ENCODE measurements at regions not wholly inside any gene's neighbourhood (a gene's known extent, or its start where the extent isn't known, plus 50 kb on each side); places are given as distances from the start of the nearest gene placed in this dataset.

- no peak for TF ChIP-seq CTCF (IDR thresholded peaks at IDR 0.05; ENCODE audit: low read depth, low read length)
- no peak for DNase-seq (ENCODE audit: extremely low read depth, low read depth)
Observed at GRCh38 chr2:239682518-239682917, 281.7 kb upstream of the HDAC4 start.

- TF ChIP-seq CTCF (IDR thresholded peaks at IDR 0.05; ENCODE audit: low read depth, low read length): no peak
- no peak for DNase-seq (ENCODE audit: extremely low read depth, low read depth)
Observed at GRCh38 chr2:239679755-239680154, 278.9 kb upstream of the HDAC4 start.

DNA sequence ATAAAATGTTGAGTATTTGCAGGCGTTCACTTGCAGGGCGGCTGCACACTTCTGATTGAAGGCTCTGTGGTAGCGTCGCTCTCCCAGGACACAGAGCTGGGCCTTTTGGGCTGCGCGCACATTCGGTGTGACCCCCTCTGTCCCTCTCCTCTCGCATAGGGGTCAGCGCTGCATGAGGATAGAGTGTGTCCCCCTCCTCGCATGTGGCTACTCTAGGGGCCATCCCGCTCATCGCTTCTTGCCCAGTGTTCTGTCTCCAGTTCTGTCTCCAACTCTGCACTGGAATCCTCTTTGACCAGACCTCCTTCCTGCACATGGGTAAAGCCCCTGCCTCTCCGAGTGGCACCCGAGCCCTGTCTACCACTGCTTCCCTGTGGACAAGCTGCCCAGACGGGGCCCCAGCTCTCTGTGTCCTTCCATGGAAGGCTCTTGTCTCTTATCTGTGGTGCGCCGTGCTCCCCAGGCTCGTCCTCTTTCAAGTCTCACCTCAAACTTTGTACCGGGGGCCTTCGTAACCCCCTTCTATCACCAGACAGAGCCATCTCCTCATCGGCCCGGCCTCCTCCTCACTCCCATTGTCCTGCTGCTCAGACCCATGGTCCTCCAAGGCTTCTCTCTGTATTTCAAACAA is 278.0 kb upstream of the HDAC4 start:
- no peak for DNase-seq (ENCODE audit: extremely low read depth, low read depth)
- no peak for TF ChIP-seq CTCF (IDR thresholded peaks at IDR 0.05; ENCODE audit: low read depth, low read length)

DNA sequence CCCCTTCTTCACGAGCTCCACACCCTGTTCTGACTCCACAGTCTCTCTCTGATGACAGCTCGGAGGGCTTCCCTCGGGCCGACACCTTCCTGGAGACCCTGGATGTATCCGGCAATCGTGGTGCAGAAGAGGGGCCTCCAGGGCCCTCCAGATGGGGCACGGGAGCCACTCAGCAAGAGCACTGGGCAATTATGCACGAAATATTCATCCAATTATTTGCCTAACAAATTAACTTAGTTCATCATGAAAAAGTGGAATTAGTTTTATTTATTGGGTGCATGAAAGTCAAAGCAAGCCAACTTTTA is 277.3 kb upstream of the HDAC4 start:
- TF ChIP-seq CTCF (IDR thresholded peaks at IDR 0.05; ENCODE audit: low read depth, low read length): no peak
- DNase-seq (ENCODE audit: extremely low read depth, low read depth): no peak

DNA sequence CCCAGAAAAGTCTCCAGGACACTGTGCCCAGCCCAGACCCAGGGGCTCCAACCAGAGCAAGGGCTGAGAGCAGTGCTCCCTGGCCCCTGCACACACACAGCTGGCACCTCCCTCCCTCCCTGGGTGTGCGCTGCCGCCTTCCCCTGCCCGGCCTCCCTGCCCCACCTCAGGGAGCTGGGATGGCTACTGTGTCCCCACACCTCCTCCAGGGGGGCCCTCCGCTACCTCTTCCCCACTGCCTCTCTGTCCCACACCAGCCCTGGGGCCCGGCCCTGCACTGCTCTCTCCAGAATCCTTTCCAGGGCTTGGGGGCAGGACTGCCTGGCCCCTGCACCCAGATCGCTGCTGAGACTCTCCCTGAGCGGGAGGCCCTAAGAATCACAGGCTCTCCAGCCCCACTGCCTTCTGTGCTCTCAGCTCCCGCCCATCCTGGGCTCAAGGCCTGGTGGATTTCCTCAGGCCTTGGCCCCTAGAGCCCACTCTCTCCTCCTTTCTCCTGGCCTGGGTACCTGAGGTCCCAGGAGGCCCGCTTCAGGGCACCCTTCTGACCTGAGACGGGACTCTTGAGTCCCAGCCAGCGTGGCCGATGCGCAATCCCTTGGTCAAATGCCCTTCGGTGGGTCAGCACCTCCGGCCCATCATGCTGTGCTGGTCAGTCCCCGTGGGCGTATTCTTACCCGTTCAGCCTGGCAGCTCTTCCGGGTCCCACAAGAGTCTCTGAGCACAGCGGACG is 276.8 kb upstream of the HDAC4 start:
- TF ChIP-seq CTCF (IDR thresholded peaks at IDR 0.05; ENCODE audit: low read depth, low read length): no peak
- no peak for DNase-seq (ENCODE audit: extremely low read depth, low read depth)

GRCh38 chr2:239676716-239677452 is 276.1 kb upstream of the HDAC4 start:
- no peak for DNase-seq (ENCODE audit: extremely low read depth, low read depth)
- no peak for TF ChIP-seq CTCF (IDR thresholded peaks at IDR 0.05; ENCODE audit: low read depth, low read length)
